Keratinocyte (primary cell): ENCODE measurements at regions not wholly inside any gene's neighbourhood (a gene's known extent, or its start where the extent isn't known, plus 50 kb on each side); places are given as distances from the start of the nearest gene placed in this dataset.

Source experiments
- DNase-seq: peaks from one replicate; pipeline ENCODE4 v3.0.0-alpha.2; 2011; ENCODE audit warnings: low read depth, missing footprints, low spot score
- FAIRE-seq: peaks from 2 replicates; lab custom pipeline; 2011; peaks lifted over from hg19 to GRCh38; lab: Jason Lieb, UNC
- H2AFZ ChIP-seq: 2 replicates; pipeline ENCODE4 v1.6.0; 2012; ENCODE audit warnings: low read length, control low read depth, inconsistent platforms; ENCODE audit not compliant: control insufficient read depth
- H3K27ac ChIP-seq: 2 replicates; pipeline ENCODE4 v1.5.1; 2011; ENCODE audit warnings: low read length; ENCODE audit not compliant: control insufficient read depth, insufficient read depth
- H3K27me3 ChIP-seq: 3 replicates; pipeline ENCODE4 v1.6.0; 2011; ENCODE audit warnings: low read length; ENCODE audit not compliant: control insufficient read depth, insufficient read depth; ENCODE audit errors: extremely low read depth
- H3K36me3 ChIP-seq, 2 experiments: 2 replicates in 1 of 2; 3 replicates in 1 of 2; pipeline ENCODE4 v1.5.1; 2011; ENCODE audit warnings: low read length in 2 of 2, mild to moderate bottlenecking in 1 of 2; ENCODE audit not compliant: control insufficient read depth in 2 of 2, insufficient read depth in 2 of 2; ENCODE audit errors: extremely low read depth in 1 of 2
- H3K4me1 ChIP-seq: 3 replicates; pipeline ENCODE4 v1.5.1; 2011; ENCODE audit warnings: low read length; ENCODE audit not compliant: control insufficient read depth, insufficient read depth; ENCODE audit errors: extremely low read depth
- H3K4me2 ChIP-seq: 3 replicates; pipeline ENCODE4 v1.6.0; 2011; ENCODE audit warnings: low read depth, low read length; ENCODE audit not compliant: control insufficient read depth, insufficient read depth; ENCODE audit errors: extremely low read depth
- H3K4me3 ChIP-seq, 3 experiments: fragments of 200-600 bp in 1 of 3; sonication (generic) in 1 of 3; 2 replicates in 2 of 3; 3 replicates in 1 of 3; pipeline ENCODE4 v1.5.1; 2011 to 2016; ENCODE audit warnings: low read length in 3 of 3, mild to moderate bottlenecking in 3 of 3, control low read depth in 2 of 3, inconsistent platforms in 1 of 3, low read depth in 1 of 3, mixed read lengths in 1 of 3, mixed run types in 1 of 3, moderate library complexity in 1 of 3; ENCODE audit not compliant: control insufficient read depth in 2 of 3, insufficient read depth in 2 of 3; ENCODE audit errors: extremely low read depth in 1 of 3
- H3K79me2 ChIP-seq: 2 replicates; pipeline ENCODE4 v1.6.0; 2012; ENCODE audit warnings: low read length; ENCODE audit not compliant: control insufficient read depth, insufficient read depth
- H3K9ac ChIP-seq: 3 replicates; pipeline ENCODE4 v1.6.0; 2011; ENCODE audit warnings: low read length; ENCODE audit not compliant: control insufficient read depth, insufficient read depth; ENCODE audit errors: extremely low read depth
- H3K9me1 ChIP-seq: 3 replicates; pipeline ENCODE4 v1.6.0; 2011; ENCODE audit warnings: low read length; ENCODE audit not compliant: control insufficient read depth, insufficient read depth; ENCODE audit errors: extremely low read depth
- H3K9me3 ChIP-seq: 2 replicates; pipeline ENCODE4 v1.5.1; 2012; ENCODE audit warnings: low read depth, low read length; ENCODE audit not compliant: control insufficient read depth
- H4K20me1 ChIP-seq: 3 replicates; pipeline ENCODE4 v1.6.0; 2011; ENCODE audit warnings: low read length; ENCODE audit not compliant: control insufficient read depth, insufficient read depth; ENCODE audit errors: extremely low read depth
- EZH2 ChIP-seq: IDR thresholded peaks from one replicate; pipeline ENCODE4 v1.6.1; 2012; ENCODE audit warnings: inconsistent platforms, mild to moderate bottlenecking, low read length, moderate library complexity
- dilution Hi-C: fragments of 300-500 bp; cut with MboI; formaldehyde crosslinking; loops from one replicate; pipeline ENCODE4 v1.7.0; 2020; ENCODE audit warnings: low sequenced_read_pairs; ENCODE audit not compliant: extremely low pct_ligation_motif_present
- TF ChIP-seq, protein P1 (sequence below), 3 experiments: IDR thresholded peaks in 1 of 3; conservative IDR thresholded peaks in 1 of 3; optimal IDR thresholded peaks in 1 of 3; 2 replicates in 2 of 3; 3 replicates in 1 of 3; pipeline versions ENCODE3 to v1.5.1; 2011; ENCODE audit warnings: low read length in 3 of 3, mild to moderate bottlenecking in 3 of 3, moderate library complexity in 2 of 3, control low read depth in 1 of 3, inconsistent platforms in 1 of 3; ENCODE audit not compliant: insufficient read depth in 2 of 3; ENCODE audit errors: extremely low read depth in 1 of 3

DNA sequence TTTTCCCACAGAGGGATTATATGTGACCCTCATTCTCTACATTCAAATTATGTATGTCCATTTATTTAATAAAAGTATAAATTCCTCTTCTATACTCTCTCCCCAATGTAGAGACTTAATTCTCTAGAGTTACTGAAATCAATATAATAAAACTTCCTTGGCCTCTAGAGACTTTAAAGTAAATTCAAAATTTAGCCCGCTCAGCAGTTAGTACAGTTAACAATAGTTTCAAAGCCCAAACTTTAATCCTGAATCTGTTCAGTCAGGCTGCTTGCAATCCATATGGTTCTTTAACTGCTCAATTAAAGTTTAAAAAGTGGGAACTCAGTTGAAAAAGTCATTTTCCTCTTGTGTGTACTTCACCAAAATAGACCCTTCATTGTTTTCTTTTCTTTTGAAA lies 2558.4 kb downstream of the ARAP2 start:
- Histone ChIP-seq H3K9me1 (no peaks in the 10 kb centered on the region), H3K4me2 (no peak overlapping the region), H2AFZ (no peak overlapping the region), H3K79me2 (no peaks in the 10 kb centered on the region), H3K27ac (no peak overlapping the region), H3K4me1 (no peaks in the 10 kb centered on the region), H3K36me3 (no peaks in the 10 kb centered on the region), H4K20me1 (no peaks in the 10 kb centered on the region), H3K27me3 (no peaks in the 10 kb centered on the region), H3K4me3 (no peak overlapping the region), H3K9me3 (no peaks in the 10 kb centered on the region), H3K9ac (no peak overlapping the region)
- DNase-seq (no peak), FAIRE-seq (no peak)
- TF ChIP-seq, protein P1, sequence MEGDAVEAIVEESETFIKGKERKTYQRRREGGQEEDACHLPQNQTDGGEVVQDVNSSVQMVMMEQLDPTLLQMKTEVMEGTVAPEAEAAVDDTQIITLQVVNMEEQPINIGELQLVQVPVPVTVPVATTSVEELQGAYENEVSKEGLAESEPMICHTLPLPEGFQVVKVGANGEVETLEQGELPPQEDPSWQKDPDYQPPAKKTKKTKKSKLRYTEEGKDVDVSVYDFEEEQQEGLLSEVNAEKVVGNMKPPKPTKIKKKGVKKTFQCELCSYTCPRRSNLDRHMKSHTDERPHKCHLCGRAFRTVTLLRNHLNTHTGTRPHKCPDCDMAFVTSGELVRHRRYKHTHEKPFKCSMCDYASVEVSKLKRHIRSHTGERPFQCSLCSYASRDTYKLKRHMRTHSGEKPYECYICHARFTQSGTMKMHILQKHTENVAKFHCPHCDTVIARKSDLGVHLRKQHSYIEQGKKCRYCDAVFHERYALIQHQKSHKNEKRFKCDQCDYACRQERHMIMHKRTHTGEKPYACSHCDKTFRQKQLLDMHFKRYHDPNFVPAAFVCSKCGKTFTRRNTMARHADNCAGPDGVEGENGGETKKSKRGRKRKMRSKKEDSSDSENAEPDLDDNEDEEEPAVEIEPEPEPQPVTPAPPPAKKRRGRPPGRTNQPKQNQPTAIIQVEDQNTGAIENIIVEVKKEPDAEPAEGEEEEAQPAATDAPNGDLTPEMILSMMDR (optimal IDR thresholded peaks at IDR 0.05 in 1 of 3, IDR thresholded peaks at IDR 0.05 in 1 of 3, conservative IDR thresholded peaks at IDR 0.05 in 1 of 3; ENCODE audit: extremely low read depth in 1 of 3, insufficient read depth in 2 of 3, low read length in 3 of 3) = no peak
- TF ChIP-seq EZH2 = no peak
- dilution Hi-C loops = no loop called here

DNA sequence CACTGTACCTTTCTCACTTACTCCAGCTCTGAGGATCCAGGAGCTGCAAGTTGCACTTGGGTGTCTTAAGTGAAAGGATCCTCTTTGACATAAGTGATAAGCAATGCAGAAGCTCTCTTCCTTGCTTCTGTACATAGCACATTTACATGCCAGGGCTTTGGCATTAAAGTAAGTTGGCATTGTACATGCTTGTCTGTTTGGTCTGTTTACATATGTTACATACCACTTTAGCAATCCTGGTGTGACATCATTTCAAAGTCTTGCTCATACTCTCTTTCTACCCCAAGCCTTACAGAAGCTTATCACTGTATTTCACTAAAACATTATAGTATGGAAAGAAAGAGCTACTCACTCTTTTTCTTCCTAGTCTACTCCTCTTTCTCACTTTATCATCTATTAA lies 2548.3 kb downstream of the ARAP2 start:
- no peaks in the 10 kb centered on the region for H3K79me2 ChIP-seq
- no peaks in the 10 kb centered on the region for H3K9me3 ChIP-seq
- no peaks in the 10 kb centered on the region for H3K4me1 ChIP-seq
- H3K36me3 ChIP-seq = no peaks in the 10 kb centered on the region
- H3K9ac ChIP-seq = no peak overlapping the region
- no peaks in the 10 kb centered on the region for H3K27me3 ChIP-seq
- H3K27ac ChIP-seq = no peak overlapping the region
- TF ChIP-seq, protein P1 (optimal IDR thresholded peaks at IDR 0.05 in 1 of 3, IDR thresholded peaks at IDR 0.05 in 1 of 3, conservative IDR thresholded peaks at IDR 0.05 in 1 of 3; ENCODE audit: extremely low read depth in 1 of 3, insufficient read depth in 2 of 3, low read length in 3 of 3) = no peak
- no peak for TF ChIP-seq EZH2
- no peaks in the 10 kb centered on the region for H3K9me1 ChIP-seq
- H2AFZ ChIP-seq = no peak overlapping the region
- DNase-seq (no peak), FAIRE-seq (no peak)
- no peak overlapping the region for H3K4me2 ChIP-seq
- no peaks in the 10 kb centered on the region for H4K20me1 ChIP-seq
- dilution Hi-C loops = no loop called here
- no peak overlapping the region for H3K4me3 ChIP-seq
